HG02798 (cell line): ENCODE measurements at regions not wholly inside any gene's neighbourhood (a gene's known extent, or its start where the extent isn't known, plus 50 kb on each side); places are given as distances from the start of the nearest gene placed in this dataset.
"Not testable (repeated sequence)": the region's sequence is repeated elsewhere in the genome, so short reads cannot be mapped to it uniquely, and the experiment has no call there.

Experiments
- ATAC-seq: cut with Tn5 transposase; IDR thresholded peaks from one replicate; pipeline ENCODE4 v1.9.1; 2021; ENCODE audit warnings: mild to moderate bottlenecking; ENCODE audit not compliant: unreplicated experiment, poor library complexity

DNA sequence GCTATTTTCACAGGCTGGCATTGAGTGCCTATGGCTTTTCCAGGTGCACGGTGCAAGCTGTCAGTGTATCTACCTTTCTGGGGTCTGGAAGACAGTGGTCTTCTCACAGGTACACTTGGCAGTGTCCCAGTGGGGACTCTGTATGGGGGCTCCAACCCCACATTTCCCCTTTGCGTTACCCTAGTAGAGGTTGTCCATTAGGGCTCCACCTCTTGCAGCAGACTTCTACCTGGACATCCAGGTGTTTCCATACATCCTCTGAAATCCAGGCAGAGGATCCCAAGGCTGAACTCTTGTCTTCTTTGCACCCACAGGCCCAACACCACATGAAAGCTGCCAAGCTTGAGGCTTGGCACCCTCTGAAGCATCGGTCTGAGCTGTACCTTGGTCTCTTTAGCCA lies 735.7 kb upstream of the INTU start:
- no peak for ATAC-seq

DNA sequence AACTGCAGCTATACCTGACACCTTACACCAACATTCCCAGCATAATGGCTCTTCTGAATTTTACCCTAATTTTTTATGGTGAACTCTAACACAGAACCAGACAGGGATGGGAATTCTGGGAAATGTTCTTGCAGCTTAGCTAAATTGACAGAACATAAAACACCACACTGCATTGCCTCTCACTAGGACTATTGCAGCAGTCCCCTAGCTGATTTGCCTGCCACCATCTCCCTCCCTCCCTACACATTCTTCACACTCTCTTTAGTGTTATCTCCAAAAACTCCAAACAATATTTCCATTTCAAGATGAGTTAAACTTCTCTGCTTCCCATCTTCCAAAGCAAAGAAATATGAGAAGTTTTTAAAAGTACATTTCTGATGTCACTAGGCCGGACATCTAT lies 733.9 kb upstream of the INTU start:
- ATAC-seq = no peak

DNA sequence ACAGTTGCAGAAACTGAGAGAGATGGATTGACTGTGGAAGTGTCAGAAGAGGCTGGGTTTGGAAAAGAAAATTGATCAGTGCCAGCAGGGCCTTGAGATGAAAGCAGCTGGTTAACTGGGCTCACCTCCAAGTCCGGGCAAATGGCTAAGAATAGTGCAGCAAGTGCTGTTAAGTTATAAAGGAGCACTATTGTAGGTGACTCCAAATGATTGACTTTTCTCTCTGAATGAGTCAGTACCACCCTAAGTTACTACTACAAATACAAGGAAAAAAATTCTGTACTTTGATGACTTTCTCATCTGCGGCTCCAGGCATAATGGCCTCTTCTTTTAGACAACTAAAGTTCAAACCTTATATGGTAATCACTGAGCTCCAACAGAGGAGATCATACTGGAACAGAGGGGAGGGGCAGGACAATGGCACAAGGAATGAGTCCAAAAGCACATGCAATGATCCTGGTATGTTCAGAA lies 733.4 kb upstream of the INTU start:
- ATAC-seq = no peak

DNA sequence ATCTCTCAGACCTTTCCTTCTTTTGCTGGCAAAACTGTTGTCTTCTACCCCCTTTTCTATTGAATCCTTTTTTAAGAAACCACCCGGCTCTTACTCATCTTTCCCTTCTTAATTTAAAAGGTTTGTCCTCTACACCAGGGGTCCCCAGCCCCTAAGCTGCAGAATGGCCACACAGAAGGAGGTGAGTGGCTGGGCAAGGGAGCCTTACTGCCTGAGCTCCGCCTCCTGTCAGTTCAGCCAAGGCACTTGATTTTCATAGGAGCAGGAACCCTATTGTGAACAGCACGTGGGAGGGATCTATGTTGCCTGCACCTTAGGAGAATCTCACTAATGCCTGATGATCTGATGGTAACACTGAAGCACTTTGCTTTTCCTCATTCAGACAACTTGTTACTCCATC lies 726.3 kb upstream of the INTU start:
- ATAC-seq = no peak

DNA sequence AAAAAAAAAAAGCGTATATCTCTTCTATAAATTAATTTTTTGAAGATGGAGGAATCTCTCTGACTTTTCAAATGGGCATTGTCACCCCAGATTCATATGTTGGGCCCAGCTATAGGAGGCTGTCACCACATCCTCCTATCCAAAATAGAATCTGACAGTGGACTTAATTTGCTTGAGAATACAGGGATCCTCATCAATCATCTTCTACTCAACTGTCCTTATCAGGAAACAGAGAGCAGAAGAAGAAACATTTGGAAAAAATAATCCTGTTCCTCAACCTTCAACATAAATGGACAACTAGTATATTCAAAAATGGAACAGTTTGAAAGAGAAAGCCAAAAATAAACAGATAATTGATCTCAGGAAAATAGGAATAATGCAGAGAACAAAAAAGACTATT lies 725.4 kb upstream of the INTU start:
- ATAC-seq = no peak

DNA sequence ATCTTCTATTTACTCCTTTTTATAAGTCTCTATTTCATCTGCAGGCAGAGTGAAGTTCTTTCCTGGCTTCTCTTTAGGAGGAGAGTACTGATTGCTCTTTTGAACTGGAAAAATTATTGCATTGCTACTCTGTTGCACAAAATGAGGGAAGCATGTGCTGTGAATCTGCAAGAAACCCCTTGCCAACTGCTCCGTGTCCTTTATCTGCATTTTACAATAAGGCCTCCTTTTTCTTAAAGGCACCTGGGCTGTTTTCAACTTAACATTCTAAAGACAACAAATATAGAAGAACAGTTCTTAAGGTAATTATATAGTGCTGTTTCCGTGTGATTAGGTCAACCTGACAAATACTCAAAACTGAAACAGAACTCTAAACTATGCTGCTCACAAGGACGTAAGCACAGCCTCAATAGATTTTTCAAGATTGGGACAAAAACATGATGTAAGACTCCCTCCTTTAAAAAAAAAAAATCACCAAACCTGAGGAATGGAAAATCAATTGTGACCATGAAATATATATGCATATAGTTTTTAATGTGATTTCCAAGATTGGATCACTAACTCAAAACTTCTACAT lies 716.6 kb upstream of the INTU start:
- ATAC-seq = no peak

DNA sequence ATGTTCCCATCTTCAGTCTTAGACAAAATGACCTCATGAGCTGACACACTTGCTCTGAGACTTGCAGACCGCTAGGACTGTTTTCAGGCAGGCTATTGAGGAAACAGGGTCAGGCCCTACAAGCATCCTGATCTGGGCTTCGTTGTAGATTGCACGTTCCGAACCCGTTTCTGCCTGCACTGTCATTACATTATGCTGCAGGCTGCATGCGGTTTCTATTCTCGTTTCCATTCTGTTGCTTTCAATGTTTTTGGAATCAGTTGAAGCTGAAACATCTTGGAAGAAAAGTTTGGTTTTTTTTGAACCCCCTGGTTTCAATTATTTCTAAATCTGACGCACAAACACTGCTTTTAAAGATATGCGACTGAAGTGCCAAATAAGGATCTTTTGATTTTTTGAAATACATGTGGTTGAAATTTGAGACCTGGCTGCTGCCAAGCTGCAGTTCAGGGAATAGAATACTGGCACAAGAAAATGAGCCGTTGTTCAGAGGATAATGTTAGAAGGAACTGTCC lies 716.1 kb upstream of the INTU start:
- ATAC-seq = no peak

DNA sequence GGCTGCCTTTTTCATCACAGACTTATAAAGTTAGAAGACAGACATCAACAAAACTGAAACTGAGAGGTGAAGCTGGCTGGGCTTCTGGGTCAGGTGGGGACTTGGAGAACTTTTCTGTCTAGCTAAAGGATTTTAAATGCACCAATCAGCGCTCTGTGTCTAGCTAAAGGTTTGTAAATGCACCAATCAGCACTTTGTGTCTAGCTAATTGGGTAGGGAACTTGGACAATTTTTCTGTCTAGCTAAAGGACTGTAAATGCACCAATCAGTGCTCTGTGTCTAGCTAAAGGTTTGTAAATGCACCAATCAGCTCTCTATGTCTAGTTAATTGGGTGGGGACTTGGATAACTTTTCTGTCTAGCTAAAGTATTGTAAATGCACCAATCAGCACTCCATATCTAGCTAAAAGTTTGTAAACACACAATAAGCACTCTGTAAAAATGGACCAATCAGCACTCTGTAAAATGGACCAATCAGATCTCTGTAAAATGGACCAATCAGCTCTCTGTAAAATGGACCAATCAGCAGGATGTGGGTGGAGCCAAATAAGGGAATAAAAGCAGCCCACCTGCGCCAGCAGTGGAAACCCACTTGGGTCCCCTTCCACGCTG lies 710.3 kb upstream of the INTU start:
- ATAC-seq = not testable (repeated sequence)

DNA sequence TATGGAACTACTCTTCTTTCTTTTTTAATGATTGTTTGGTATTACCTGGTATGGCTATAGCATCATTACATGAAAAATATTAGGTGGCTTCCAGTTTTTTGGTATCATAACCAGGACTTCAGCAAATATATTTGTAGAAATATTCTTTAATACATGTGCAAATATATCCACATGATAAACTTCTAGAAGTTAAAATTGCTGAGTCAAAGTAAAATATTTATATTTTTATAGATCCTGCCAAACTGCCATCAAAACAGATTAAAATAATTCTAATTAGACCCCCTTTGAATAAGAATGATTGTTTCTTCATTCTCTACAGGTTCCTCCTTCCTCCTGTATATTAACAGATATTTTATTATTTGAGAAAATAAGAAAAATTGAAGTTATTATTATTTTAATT lies 708.5 kb upstream of the INTU start:
- ATAC-seq = no peak

DNA sequence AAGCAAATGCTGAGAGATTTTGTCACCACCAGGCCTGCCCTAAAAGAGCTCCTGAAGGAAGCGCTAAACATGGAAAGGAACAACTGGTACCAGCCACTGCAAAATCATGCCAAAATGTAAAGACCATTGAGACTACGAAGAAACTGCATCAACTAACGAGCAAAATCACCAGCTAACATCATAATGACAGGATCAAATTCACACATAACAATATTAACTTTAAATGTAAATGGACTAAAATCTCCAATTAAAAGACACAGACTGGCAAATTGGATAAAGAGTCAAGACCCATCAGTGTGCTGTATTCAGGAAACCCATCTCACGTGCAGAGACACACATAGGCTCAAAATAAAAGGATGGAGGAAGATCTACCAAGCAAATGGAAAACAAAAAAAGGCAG lies 702.7 kb upstream of the INTU start:
- not testable (repeated sequence) for ATAC-seq

DNA sequence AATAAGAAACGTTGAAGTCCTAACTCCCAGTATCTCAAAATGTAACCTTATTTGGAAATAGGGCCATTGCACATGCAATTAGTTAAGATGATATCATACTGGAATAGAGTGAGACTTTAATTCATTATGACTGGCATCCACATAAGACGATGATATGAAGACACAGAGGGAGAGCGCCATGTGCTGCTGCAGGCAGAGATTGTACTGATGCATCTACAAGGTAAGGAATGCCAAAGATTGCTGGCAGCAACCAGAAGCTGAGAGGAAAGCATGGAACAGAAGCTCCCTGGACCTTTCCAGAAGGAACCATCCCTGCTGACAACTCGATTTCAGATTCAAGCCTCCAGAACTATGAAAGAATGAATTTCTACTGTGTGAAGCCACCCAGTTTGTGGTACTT lies 697.0 kb upstream of the INTU start:
- no peak for ATAC-seq

DNA sequence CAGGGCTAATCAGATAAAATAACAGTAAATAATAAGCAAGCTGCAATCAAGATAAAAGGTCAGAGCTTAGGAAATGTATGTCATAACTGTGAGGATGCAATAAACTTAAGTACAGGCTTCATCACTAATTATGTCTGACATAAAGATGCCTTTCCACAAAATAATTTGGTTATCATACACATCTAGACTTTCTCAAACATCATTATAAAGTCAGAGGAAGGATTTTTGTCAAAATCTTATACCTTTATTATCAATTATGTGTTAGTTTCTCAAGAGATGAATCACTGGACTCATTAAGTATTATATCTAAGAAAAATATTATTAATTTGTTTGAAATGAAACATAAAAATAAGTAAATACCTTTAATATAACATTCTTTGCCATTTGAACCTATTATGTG lies 695.4 kb upstream of the INTU start:
- no peak for ATAC-seq

DNA sequence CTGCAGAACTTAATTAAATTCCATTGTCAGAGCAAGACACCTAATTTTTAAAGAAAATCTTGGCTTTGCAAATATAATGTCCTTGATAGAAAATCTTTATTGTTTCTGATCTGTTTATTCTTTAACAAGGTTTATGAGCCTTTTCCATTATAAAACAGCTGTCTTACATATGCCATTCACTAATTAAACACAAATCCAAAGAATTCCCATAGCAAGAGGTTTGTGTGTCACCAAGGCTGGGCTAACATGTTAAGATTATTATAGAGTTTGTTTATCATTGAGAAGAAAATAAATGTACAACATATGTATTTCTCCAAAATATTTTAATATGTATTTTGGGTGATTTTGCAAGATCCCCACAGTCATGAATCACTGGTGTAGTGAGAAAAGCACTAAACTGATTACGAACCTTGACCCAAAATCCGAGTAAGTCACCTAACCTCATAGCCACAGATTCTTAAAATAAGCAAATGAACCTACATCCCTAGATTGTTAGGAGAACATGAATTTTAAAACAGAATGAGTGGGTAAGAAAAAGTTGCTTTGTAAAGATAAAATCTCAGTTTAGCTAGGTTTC lies 694.8 kb upstream of the INTU start:
- ATAC-seq = no peak

DNA sequence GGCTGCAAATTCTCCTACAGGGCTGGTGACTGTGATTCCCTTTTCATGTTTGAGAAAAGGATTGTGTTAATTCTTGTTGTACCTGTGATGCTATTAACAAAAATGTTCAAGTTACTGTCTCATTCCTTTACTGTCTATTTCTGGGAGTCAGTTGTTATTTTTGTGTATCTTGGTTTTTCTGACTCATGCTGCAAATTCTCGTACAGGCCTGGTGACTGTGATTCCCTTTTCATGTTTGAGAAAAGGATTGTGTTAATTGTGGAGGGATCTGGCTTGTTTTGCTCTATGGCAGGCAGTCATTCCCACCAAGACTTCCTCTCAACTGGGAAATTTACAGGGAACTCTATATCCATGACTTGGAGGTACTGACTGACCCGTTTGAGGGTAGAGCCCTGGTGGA lies 693.4 kb upstream of the INTU start:
- no peak for ATAC-seq

DNA sequence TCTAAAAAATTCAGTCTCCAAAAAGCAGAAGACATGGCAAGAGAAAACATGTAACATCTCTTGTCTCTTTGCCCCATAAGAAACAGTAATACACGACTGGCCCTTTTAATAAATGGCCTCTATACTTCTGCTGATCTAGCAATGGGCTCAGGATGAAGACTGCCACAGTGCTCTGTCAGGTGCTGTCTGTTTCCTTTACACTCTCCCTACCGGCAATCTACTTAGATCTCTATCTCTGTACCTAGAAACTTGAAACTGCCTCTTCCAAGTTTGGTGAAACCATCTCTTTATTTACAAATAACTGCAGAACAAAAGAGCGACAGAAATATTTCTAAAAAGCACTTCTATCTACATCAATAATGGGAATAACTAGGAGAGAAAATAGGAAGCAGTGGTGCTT lies 685.2 kb upstream of the INTU start:
- ATAC-seq = no peak

DNA sequence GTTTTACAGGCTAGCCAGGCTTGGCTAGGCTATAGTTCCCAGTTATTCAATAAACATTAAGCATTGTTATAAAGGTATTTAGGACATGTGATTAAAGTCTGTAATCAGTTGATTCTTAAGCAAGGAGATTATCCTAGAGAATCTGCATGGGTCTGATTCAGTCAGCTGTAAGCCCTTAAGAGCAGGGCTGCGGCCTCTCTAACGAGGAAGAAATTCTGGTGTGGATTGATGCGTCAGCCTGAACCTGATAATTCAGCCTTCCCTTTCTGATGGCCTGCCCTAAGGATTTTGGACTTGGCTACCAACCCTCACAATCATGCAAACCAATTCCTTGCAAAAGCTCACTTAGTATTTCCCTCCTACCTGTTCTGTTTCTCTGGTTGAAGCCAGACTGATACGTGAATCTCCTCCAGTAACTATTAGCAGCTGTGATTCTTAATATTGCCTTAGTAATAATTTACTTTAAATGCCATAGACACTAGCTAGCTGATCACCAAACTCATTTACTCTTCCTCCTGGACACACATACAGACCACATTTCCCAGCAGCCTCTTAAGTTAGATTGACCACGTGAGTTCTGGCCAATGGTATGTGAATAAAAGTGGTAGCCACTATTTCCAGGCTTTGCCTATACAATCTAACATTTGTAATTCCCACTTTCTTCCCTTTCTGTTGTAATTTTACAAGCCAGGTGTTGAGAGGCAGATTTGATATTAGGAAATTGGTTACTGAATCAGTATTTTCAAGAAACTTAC lies 678.0 kb upstream of the INTU start:
- ATAC-seq = no peak

DNA sequence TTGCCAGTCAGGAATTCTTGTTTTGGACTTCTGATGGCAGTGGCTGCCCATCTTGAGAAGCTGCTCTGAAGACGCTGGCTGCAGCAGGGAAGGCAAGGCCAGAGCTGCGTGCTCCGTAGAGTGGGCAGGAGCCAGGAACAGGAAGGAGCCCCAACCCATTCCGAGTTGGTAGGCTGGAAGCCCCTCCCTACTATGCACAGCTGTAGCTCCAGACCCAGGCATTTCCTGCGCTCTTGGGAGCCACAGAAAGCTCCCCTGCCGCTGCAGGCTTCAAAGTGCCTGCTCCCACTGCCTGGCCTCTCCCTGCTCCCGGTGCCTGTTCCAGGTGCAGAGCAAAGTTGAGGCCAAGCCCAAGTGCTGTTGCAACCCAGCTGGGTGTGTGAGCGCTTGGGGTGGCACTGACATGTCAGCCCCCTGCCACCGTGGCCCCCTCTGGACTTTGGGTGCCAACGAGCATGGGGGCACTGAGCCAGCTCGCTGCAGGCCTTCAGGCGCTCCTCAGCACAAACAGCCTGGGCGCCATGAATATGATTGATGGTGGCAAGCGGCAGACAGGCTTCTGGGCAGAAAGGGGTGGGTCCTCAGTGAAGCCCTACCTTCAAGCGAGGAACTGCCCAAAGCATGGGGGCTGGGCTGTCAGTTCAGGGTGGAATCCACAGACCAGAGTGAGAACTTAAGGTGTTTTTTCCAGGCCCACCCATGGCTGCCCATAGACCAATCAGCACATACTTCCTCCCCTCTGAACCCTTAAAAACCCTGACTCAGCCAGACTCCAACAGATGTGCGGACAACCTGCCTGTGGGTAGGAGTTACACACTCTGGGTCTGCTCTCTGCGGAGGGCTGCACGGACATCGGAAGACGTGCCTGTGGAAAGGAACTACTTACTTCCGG lies 677.2 kb upstream of the INTU start:
- ATAC-seq = no peak

DNA sequence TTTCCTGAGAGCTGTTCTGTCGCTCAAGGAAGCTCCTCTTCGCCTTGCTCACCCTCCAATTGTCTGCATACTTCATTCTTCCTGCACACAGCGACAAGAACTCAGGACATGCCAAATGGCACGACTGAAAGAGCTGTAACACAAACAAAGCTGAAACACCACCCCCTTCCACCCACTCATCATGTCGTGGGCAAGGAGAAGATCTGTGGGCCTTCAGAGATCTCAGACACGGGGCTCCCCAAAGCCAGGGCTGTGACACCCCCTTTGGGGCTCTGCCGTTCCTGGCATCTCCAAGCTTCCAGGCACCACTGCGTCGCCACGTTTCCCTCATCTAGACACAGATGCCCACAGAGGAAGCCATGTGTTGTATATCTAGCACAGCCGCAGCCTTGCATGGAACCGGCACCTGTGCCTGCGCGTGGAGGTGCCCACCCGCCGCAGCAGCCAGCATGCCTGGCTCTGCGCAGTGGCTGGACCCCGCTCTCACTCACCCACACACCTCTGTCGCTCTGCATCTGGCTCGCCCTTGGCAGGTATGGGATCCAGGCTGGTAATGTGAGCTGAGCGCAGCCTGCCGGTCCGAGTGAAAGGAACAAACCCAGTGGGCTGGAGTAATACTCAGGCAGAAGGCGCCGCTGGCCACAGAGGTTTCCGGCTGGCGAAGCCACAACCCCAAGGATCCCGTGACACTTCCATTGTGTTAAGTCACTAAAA lies 676.4 kb upstream of the INTU start:
- ATAC-seq = no peak

DNA sequence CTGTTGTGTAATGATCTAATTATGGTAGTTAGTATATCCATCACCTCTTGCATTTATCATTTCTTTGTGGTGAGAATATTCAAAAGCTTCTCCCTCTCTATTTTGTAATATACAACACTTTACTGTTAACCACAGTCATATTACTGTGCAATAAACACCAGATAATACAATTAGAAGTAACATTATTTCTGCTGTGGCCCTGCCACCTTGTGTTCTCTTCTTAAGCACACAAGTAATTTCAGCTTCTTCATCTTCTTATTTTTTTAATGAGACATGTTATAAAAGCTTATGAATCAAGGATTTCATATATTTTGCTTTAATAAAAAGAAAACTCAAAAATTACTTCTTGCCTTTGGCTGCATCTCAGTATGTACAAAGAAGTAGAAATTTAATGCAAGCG lies 675.2 kb upstream of the INTU start:
- ATAC-seq = no peak

DNA sequence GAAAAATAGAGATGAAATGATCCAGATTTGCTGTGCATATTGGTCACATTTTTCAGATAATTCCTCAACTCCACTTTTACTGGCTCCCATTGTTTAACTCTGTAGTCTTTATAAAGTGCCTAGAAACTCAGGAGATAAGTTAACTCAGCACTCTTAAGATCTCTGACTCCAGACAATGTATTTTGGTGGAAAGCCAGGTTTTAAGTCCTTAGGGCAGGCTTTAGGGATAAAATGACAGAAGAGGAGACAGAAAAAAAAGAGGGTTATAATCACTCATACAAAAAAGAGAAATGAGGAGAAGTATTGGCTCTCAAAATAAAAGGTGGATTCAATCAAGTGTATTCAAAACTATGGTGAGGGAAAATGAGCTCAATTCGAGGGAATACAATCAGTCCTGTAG lies 674.8 kb upstream of the INTU start:
- ATAC-seq = no peak
